ENCODE measurements at regions not wholly inside any gene's neighbourhood (a gene's known extent, or its start where the extent isn't known, plus 50 kb on each side); places are given as distances from the start of the nearest gene placed in this dataset.

DNA sequence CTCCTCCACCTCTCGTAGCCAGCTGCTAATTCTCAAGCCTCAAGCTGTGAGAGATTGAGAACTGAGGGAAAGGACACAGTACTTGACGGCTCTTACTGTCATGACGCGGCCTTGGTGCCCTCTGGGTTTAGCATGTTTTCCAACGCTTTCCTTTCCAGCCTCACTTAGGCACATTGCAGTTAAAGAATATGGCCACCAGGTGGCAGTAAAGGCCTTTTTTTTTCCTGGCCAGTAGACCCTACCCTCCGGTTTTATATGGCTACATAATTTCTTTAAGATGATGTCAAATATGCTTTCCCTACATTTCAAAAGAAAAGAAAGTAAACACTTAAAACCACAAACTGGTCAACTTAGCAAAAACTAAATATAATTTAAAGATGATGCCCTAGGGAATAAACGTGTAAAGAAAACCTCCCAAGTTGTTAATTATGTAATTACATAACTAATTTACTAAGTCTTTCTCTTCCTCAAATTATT lies 56.8 kb upstream of the PRDX6 start (continued):
- TF ChIP-seq, protein P1, sequence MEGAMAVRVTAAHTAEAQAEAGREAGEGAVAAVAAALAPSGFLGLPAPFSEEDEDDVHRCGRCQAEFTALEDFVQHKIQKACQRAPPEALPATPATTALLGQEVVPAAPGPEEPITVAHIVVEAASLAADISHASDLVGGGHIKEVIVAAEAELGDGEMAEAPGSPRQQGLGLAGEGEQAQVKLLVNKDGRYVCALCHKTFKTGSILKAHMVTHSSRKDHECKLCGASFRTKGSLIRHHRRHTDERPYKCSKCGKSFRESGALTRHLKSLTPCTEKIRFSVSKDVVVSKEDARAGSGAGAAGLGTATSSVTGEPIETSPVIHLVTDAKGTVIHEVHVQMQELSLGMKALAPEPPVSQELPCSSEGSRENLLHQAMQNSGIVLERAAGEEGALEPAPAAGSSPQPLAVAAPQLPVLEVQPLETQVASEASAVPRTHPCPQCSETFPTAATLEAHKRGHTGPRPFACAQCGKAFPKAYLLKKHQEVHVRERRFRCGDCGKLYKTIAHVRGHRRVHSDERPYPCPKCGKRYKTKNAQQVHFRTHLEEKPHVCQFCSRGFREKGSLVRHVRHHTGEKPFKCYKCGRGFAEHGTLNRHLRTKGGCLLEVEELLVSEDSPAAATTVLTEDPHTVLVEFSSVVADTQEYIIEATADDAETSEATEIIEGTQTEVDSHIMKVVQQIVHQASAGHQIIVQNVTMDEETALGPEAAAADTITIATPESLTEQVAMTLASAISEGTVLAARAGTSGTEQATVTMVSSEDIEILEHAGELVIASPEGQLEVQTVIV (CRISPR knock-in tag; IDR thresholded peaks at IDR 0.05; ENCODE audit: borderline replicate concordance), result no peak
- peak; percentile 45; the same call in 1 of the 2 replicates for TF ChIP-seq MTA1 (IDR thresholded peaks at IDR 0.05; ENCODE audit: borderline replicate concordance)
- TF ChIP-seq NRF1 (conservative IDR thresholded peaks at IDR 0.05 in 1 of 2, IDR thresholded peaks at IDR 0.05 in 1 of 2), result no peak
- TF ChIP-seq, protein P2, sequence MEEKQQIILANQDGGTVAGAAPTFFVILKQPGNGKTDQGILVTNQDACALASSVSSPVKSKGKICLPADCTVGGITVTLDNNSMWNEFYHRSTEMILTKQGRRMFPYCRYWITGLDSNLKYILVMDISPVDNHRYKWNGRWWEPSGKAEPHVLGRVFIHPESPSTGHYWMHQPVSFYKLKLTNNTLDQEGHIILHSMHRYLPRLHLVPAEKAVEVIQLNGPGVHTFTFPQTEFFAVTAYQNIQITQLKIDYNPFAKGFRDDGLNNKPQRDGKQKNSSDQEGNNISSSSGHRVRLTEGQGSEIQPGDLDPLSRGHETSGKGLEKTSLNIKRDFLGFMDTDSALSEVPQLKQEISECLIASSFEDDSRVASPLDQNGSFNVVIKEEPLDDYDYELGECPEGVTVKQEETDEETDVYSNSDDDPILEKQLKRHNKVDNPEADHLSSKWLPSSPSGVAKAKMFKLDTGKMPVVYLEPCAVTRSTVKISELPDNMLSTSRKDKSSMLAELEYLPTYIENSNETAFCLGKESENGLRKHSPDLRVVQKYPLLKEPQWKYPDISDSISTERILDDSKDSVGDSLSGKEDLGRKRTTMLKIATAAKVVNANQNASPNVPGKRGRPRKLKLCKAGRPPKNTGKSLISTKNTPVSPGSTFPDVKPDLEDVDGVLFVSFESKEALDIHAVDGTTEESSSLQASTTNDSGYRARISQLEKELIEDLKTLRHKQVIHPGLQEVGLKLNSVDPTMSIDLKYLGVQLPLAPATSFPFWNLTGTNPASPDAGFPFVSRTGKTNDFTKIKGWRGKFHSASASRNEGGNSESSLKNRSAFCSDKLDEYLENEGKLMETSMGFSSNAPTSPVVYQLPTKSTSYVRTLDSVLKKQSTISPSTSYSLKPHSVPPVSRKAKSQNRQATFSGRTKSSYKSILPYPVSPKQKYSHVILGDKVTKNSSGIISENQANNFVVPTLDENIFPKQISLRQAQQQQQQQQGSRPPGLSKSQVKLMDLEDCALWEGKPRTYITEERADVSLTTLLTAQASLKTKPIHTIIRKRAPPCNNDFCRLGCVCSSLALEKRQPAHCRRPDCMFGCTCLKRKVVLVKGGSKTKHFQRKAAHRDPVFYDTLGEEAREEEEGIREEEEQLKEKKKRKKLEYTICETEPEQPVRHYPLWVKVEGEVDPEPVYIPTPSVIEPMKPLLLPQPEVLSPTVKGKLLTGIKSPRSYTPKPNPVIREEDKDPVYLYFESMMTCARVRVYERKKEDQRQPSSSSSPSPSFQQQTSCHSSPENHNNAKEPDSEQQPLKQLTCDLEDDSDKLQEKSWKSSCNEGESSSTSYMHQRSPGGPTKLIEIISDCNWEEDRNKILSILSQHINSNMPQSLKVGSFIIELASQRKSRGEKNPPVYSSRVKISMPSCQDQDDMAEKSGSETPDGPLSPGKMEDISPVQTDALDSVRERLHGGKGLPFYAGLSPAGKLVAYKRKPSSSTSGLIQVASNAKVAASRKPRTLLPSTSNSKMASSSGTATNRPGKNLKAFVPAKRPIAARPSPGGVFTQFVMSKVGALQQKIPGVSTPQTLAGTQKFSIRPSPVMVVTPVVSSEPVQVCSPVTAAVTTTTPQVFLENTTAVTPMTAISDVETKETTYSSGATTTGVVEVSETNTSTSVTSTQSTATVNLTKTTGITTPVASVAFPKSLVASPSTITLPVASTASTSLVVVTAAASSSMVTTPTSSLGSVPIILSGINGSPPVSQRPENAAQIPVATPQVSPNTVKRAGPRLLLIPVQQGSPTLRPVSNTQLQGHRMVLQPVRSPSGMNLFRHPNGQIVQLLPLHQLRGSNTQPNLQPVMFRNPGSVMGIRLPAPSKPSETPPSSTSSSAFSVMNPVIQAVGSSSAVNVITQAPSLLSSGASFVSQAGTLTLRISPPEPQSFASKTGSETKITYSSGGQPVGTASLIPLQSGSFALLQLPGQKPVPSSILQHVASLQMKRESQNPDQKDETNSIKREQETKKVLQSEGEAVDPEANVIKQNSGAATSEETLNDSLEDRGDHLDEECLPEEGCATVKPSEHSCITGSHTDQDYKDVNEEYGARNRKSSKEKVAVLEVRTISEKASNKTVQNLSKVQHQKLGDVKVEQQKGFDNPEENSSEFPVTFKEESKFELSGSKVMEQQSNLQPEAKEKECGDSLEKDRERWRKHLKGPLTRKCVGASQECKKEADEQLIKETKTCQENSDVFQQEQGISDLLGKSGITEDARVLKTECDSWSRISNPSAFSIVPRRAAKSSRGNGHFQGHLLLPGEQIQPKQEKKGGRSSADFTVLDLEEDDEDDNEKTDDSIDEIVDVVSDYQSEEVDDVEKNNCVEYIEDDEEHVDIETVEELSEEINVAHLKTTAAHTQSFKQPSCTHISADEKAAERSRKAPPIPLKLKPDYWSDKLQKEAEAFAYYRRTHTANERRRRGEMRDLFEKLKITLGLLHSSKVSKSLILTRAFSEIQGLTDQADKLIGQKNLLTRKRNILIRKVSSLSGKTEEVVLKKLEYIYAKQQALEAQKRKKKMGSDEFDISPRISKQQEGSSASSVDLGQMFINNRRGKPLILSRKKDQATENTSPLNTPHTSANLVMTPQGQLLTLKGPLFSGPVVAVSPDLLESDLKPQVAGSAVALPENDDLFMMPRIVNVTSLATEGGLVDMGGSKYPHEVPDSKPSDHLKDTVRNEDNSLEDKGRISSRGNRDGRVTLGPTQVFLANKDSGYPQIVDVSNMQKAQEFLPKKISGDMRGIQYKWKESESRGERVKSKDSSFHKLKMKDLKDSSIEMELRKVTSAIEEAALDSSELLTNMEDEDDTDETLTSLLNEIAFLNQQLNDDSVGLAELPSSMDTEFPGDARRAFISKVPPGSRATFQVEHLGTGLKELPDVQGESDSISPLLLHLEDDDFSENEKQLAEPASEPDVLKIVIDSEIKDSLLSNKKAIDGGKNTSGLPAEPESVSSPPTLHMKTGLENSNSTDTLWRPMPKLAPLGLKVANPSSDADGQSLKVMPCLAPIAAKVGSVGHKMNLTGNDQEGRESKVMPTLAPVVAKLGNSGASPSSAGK (IDR thresholded peaks at IDR 0.05), result no peak
- TF ChIP-seq ARNT (IDR thresholded peaks at IDR 0.05), result peak; percentile 36 to 74; a peak in 2 of 4 replicates
- TF ChIP-seq HDAC6 (IDR thresholded peaks at IDR 0.05; ENCODE audit: low read depth, low read length), result no peak
- no peak for TF ChIP-seq CBFA2T2 (conservative IDR thresholded peaks at IDR 0.05)
- TF ChIP-seq, protein P3, sequence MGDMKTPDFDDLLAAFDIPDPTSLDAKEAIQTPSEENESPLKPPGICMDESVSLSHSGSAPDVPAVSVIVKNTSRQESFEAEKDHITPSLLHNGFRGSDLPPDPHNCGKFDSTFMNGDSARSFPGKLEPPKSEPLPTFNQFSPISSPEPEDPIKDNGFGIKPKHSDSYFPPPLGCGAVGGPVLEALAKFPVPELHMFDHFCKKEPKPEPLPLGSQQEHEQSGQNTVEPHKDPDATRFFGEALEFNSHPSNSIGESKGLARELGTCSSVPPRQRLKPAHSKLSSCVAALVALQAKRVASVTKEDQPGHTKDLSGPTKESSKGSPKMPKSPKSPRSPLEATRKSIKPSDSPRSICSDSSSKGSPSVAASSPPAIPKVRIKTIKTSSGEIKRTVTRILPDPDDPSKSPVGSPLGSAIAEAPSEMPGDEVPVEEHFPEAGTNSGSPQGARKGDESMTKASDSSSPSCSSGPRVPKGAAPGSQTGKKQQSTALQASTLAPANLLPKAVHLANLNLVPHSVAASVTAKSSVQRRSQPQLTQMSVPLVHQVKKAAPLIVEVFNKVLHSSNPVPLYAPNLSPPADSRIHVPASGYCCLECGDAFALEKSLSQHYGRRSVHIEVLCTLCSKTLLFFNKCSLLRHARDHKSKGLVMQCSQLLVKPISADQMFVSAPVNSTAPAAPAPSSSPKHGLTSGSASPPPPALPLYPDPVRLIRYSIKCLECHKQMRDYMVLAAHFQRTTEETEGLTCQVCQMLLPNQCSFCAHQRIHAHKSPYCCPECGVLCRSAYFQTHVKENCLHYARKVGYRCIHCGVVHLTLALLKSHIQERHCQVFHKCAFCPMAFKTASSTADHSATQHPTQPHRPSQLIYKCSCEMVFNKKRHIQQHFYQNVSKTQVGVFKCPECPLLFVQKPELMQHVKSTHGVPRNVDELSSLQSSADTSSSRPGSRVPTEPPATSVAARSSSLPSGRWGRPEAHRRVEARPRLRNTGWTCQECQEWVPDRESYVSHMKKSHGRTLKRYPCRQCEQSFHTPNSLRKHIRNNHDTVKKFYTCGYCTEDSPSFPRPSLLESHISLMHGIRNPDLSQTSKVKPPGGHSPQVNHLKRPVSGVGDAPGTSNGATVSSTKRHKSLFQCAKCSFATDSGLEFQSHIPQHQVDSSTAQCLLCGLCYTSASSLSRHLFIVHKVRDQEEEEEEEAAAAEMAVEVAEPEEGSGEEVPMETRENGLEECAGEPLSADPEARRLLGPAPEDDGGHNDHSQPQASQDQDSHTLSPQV (IDR thresholded peaks at IDR 0.05), result peak; percentile 65
